Activated CD4-positive, alpha-beta T cell treated with anti-CD3 and anti-CD28 coated beads, Interleukin-2, amount 50 U/mL, for 1 hour (primary cell): ENCODE measurements at regions not wholly inside any gene's neighbourhood (a gene's known extent, or its start where the extent isn't known, plus 50 kb on each side); places are given as distances from the start of the nearest gene placed in this dataset.
"Not testable (repeated sequence)": the region's sequence is repeated elsewhere in the genome, so short reads cannot be mapped to it uniquely, and the experiment has no call there.

Experiments
- DNase-seq: peaks from one replicate; pipeline ENCODE4 v3.0.0-alpha.2; 2020

DNA sequence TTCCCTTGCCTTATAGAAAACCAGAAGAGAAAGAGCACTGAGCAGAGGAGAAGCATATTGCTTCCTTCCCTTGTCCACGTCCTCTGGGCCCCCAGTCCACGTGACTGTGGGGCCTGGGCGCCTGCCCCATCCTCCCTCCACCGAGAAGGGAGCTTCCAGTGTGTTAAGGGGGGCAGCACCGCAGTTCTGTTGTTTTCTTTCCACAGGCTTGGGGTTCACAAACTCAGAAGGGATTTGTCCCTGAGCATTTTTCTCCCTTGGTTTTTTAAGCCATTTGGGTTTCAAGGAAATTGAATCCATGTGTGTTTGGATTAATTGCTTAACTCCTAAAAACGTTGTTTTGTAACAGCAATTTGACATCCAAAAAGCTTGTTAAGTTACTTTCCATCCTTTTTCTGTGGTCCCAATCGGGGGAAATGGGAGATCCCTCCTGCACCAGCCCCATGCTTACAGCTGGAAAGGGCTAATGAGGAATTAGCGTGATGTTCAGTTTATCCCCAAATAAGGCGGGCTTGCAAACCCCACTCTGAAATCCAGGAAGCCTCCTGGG is 347.5 kb upstream of the TNRC6C start:
- no peak for DNase-seq

DNA sequence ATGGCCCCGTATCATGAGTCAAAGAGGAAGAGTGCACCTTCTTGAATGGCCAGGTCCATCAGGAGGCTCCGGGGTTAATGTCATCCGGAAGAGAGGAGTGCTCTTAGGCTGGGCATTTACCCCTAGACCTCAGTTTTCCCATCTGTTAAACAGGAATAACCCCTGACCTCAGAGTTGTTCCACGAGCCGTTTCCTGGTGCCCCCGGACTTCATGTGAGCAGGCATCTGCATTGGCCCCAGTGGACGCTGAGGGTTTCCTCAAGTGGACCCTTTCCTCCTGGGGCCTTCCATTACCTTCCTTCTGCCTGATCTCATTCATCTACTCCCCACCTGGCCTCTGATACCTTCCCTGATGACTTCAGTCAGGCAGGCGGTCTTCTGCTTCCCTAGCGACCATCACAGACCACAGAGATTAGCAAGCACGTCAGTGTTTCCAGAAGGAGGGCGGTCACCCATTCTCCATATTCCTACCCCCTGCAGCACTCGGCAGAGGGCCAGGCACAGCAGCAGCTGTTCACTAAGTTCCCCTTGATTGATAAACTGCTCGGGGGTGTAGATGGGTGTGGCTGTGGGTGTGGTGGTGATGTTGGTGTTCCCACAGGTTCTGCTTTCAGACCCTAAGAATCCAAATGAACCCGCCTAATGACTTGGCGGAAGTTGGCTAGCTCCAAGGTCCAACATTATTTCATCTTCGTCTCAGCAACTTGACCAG is 346.6 kb upstream of the TNRC6C start:
- DNase-seq = no peak

DNA sequence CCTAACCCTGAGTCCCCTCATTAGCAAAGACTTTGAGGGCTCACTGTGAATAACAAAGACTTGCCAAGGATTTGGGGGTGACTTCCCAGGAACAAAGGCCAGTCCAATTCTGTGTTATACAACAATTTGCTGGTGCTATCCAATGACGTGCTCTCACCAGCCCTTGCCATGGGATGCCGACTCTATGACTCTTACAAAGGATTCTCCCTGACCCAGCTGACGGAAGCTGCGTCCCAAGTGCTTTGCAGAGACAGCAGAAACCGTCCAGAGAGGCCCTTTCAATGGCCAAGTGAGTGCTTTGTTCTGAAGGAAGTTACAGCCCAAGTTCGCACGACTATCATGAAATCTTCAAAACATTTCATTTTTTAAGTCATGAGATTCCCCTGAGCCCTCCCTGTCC is 345.3 kb upstream of the TNRC6C start:
- DNase-seq = no peak

DNA sequence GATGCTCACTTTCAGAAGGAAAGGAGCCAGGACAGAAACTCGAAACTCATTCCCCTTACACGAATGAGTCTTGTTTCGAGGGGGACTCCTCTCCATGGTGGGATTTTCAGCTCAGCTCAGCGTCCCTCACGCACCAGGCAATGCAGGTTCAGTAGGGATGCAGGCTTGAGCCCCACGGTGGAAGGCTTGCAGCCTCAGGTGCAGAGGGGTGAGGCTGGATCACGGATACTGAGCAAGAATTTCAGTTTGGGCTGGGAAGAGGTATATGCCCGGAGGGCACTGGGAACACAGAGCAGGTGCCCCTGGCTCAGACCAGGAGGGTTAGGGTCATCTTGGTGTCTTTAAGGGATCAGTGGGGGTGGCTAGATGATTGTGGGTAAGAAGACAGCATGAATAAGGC is 344.9 kb upstream of the TNRC6C start:
- no peak for DNase-seq

DNA sequence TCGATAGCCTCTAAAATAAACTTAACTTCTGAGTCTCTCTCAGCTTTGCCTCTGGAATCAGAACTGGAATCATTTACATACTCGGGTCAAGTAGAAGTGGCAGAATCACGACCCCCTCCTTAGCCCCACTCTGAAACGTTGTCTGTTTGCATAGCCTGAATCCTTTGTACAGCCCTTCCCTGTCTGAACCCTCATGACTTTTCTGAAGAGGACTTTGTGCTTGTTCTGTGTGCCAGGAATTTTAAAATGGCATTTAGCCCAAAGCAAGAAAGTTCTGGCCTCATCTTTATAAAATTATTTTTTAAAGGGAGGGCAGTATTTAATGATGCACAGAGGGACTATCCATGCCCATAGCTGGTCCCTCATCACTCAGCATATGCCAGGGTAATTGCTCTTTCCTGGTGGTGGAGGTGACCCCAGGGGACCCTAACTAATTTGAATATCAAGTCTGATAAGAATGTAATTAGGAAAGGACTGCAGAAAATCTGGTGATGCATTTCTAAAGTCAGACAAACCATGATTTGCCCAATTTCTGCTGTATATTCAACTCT is 342.7 kb upstream of the TNRC6C start:
- no peak for DNase-seq

DNA sequence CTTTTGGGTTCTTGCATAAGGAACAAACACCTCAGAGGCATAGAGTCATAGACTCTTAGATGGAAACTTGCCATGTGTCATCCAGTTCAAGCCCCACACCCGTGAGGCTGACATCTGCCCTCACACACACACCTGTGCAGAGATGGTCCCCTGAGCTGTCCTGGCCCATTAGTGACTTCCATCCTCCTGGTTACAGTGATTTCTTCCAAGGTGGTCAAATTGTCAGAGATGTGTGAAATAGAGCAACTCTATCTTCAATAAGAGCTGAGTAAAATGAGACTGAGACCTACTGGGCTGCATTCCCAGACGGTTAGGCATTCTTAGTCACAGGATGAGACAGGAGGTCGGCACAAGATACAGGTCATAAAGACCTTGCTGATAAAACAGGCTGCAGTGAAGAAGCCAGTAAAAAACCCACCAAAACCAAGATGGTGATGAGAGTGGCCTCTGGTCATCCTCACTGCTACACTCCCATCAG is 342.2 kb upstream of the TNRC6C start:
- DNase-seq = no peak

DNA sequence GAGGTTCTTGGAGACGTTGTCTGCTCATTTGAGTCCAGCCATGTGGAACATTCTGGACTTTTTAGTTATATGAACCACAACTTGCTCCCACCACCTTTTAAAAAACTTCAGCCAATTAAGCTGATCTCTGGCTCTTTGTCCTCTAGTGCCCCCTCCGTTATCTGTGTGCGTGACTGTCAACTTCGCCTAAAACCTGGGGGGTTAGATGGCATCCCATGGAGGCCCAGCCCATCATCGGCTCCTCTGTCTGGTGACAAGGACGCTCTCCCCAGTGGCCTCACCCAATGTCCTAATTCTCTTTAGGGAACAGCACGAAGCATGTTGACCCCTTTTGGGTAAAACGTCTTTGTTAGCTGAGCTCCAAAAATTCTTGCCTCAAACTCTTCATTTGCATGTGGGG is 341.0 kb upstream of the TNRC6C start:
- DNase-seq = no peak

DNA sequence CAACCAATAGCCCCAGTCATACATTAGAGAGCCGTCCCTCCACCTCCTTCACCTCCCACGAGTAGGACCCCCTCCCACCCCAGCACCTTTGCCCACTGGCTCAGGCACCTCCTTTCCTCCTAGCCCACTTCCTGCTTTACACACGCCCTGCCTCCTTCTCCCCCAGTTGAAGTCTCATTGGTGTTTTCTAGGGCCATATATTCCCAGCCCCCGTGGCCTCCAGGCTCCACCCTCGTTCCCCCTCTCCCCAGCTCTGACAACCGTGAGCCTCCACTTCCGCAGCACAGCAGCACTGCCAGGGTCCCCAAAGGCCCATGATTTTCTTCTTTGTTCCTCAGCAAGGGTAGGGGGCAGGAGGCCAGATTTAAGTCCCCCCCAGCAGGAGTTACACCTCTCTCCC is 340.3 kb upstream of the TNRC6C start:
- DNase-seq = no peak

DNA sequence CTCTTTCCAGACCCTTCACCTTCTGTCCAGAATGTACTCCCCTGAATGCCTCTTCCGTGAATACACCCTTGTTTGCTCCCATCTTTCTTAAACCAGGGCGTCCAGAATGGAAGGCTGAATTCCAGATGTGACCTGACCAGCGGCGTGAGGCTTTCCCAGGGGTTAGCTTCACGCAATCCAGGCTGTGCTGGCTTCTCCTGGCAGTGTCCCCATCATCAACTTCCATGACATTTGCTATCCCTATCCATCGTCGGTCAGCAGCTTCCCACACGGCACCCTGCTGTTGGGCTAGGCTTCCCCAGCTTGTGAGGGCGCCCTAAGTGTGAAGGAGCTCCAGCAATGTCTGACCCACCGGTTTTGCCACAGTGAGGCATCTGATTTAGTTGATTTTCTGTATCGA is 339.8 kb upstream of the TNRC6C start:
- no peak for DNase-seq

DNA sequence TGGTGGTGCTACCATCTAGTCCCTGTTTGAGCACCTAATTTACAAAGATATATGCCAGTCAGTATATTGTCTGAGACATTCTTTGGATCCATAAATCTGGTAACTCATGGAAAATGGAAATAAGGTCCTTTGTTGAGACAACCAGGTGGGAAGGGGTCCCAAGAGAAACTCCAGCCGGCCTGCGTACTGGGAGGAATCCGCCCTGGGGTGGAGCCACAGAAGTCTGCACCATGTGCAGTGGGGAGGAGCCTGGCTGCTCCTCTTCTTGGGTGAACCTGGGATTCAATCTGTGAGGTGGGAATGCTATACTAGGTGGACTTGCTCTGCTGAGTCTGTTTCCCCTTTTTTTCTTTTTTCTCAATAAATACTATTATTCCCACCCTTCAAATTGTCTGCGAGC is 339.2 kb upstream of the TNRC6C start:
- DNase-seq = no peak

DNA sequence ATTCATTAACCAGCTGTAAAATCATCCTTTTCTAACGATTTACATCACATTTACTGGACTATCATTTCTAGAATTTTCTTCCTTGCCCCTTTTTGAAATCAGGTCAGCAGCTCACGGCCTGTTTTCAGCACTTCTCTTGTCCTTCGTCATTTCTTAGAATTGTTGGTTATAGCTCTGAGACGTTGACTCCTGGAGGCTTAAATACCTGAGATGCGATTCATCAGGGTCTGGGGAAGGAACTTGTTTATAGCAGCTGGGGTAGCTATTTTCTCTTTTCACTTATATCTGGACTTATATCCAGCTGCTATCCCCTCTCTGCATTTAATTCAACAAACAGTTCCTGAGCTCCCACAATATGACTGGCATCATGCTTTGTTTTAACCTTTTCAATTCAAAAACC is 338.7 kb upstream of the TNRC6C start:
- DNase-seq = no peak

DNA sequence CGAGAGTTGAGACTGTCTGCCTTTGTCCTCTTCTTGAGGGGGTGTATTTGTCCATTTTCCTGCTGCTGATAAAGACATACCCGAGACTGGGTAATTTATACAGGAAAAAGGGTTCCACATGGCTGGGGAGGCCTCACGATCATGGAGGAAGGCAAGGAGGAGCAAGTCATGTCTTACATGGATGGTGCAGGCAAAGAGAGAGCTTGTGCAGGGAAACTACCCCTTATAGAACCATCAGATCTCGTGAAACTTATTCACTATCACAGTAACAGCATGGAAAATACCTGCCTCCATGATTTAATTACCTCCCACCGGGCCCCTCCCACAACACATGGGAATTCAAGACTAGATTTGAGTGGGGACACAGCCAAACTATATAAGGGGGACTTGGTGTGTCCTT is 338.2 kb upstream of the TNRC6C start:
- no peak for DNase-seq

DNA sequence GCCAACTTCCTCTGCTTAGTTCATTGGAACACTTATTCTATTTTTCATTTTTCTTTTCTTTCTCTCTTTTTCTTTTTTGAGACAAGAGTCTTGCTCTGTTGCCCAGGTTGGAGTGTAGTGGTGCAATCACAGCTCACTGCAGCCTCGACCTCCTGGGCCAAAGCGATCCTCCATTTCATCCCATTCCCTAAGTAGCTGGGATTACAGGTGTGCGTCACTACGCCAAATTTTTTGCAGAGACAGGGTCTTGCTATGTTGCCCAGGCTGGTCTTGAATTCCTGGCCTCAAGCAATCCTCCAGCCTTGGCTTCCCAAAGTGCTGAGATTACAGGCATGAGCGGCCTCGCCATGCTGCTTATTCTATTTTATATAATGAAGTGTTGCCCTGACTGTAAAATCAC is 336.4 kb upstream of the TNRC6C start:
- DNase-seq = not testable (repeated sequence)

DNA sequence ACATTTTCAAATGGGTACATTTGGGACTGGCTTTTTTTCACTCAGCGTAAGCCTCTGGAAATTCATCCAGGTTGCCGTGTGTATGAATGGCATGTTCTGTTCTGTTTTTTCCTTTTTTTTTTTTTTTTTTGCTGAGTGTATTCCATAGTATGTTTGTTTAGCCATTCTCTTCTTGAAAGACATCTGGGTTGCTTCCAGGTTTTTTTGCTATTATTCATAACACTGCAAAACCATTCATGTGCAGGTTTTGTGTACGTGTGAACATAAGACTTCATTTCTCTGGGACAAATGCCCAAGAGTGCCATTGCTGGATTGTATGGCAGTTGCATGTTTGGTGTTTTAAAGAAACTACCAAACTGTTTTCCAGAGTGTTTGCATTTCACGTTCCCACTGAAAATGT is 335.9 kb upstream of the TNRC6C start:
- no peak for DNase-seq

DNA sequence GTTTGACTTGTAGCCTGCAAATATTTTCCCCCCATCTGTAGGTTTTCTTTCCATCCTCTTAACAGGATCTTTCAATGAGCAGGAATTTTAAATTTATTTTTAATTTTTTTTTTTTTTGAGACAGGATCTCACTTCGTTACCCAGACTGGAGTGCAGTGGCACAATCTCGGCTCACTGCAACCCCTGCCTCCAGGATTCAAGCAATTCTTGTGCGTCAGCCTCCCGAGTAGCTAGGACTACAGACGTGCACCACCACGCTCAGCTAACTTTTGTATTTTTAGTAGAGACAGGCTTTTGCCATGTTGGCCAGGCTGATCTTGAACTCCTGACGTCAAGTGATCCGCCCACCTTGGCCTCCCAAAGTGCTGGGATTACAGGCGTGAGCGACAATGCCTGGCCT is 335.2 kb upstream of the TNRC6C start:
- not testable (repeated sequence) for DNase-seq

DNA sequence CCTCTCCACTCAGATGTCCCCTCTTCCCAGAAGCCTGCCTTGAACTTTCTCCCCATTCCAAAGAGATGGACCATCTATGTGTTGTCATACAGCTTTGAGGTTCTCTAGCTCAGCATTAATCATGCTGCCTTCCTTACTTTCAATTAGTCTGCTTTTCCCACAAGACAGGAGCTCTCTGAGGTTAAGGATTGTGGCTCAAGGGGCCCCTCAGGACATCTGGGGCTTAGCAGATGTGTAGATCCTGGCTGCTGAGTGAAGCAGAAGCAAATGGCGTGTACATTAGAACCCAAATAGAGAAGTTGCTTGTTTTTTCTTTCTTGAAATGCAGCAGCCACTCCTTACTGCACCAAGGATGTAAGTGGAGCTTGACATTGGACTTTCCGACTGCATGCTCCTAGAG is 330.5 kb upstream of the TNRC6C start:
- DNase-seq = no peak

DNA sequence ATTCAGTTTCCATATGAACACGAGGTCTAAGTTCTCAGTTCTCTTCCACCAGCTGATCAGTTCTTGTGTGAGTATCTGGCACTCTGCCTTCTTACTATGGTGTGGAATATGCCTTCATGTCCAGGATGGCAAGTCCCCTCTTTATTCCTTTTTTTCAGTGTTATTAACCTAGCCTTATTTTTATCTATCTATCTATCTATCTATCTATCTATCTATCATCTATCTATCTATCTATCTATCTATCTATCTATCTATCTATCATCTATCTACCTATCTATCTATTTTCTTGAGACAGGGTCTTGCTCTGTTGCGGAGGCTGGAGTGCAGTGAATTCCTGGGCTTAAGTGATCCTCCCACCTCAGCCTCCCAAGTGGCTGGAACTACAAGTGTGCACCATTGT is 329.2 kb upstream of the TNRC6C start:
- DNase-seq = not testable (repeated sequence)

DNA sequence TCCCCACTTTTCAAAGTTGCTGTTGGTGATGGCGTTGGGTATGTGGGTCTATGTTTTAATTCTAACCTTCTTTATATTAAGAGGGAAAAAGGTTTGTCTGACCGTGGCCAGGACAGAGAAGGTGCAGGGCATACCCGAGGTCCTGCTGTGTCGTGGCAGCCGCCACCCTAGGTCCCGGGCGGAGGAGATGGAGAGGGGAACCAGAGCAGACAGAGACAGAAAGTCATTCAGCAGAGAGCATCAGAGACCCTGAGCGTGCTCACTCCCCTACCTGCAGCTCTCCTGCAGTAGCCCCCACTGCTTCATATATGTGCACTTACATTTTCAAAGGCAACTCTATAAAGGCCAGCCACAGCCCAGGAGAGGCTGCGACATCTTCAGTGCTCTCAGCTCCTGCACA is 327.2 kb upstream of the TNRC6C start:
- DNase-seq = no peak

DNA sequence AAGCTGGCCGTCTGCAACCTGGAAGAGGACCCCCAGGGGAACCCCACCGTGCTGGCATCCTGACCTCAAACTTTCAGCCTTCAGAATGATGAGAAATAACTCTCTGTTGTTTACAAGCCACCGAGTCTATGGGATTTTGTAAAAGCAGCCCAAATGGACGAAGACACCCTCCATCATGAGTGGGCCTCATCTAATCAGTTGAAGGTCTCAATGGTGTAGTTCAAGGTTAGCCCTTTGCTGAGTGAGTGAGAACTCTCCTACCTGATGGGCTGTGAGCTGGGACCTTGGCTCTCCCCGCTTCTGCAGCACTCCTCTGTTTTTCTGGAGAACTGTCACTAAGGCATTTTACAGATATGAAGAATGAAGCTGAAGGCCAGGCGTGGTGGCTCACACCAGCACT is 325.9 kb upstream of the TNRC6C start:
- no peak for DNase-seq

DNA sequence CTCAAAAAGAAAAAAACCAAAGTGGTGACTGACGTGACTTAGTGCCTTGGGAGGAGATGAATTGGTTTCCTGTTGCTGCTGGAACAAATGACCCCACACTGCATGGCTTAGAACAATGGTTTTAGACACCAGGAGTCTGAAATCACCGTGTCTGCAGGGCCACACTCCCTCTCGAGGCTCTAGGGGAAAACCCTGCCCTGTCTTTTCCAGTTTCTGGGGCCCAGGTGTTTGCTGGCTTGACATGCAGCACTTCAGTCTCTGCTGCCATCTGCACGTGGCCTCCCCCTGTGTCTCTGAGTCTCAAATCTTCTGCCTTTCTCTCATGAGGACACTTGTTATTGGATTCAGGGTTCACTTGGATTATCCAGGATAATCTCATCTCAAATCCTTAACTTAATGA is 323.8 kb upstream of the TNRC6C start:
- no peak for DNase-seq

DNA sequence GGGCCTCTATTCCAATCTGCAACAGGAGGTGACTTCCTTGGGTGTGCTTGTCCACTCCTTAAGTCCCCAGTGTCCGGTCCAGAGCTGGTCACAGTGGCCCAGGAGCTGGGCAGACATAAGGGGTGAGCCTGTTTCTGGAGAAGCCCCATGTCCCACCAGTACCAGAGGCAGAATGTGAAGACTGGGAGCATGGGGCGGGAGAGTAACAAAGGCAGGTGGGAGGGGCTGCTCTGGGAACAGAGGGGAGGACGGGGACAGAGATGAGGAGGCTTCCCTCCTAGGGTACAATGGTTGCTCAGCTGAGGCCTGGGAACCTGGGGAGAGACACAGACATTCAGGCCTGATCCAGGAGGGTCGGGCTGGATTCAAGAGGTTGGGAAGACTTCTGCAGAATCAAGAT is 323.3 kb upstream of the TNRC6C start:
- DNase-seq = no peak

DNA sequence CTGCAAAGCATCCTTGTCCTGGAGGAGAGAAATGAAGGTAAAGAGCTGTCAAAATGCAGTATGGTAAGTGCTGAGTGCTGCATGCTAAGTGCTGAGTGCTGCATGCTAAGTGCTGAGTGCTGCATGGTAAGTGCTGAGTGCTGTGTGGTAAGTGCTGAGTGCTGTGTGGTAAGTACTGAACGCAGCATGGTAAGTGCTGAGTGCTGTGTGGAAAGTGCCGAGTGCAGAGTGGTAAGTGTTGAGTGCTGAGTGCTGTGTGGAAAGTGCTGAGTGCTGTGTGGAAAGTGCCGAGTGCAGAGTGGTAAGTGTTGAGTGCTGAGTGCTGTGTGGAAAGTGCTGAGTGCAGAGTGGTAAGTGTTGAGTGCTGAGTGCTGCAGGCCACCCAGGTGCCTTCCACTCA is 322.7 kb upstream of the TNRC6C start:
- DNase-seq = not testable (repeated sequence)

DNA sequence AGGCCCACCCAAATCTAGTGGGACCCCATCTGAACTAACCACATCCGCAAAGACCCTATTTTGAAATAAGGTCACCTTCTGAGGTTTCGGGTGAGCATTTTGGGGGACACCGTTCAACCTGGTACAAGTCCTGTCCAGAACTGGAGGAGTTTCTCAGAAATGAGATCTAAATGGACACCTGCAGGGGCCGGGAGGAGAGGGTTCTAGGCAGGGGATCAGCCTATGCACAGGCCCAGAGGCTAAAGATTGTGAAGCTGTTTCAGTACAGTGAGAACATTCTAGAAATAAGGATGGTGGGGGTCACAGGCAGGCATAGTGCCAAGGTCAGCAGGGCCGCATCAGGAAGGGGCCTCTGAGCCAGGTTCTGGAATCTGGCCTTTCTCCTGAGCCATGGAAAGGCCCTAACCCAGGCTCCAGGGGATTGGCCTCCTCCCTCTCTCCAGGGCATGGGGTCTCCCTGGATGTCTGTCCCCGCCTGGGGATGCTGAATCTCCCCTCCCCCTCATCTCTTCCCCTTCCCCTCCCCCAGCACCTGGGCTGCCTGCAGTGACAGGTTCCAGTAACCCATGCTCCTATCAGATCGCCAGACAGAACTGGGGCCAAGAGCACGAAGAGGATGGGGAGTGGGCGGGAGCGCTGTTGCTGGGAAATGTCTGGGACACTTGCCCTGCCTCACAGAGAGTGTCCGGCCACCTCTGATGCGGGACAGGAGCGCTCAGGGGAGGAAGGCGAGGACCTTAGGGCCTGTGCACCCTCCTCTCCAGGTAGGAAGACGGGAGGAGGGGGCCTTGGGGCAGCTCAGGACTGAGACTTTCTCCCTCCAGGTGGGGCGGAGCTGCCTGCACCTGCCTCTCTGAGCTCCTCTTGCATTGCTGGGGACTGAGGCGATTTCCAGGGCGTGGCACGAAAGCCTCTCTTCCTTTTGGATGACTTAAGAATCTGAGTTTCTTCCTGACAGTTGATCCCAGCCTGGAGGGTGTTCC is 321.4 kb upstream of the TNRC6C start:
- no peak for DNase-seq
